ENCODE measurements at regions not wholly inside any gene's neighbourhood (a gene's known extent, or its start where the extent isn't known, plus 50 kb on each side); places are given as distances from the start of the nearest gene placed in this dataset.

GRCh38 chr2:46814160-46814961, 101.2 kb downstream of the MCFD2 start:
- ChIA-PET POLR2A (no interaction called here), CTCF (interaction anchor here (1.1 to 1.3 kb wide), 3 partner anchors 8 to 54 kb away, joined by 3 read pairs; no protein-coding TSS in a partner anchor)
- TF ChIP-seq CTCF (IDR thresholded peaks at IDR 0.05; ENCODE audit: control extremely low read depth, extremely low read depth, low read depth, missing control alignments) = no peak
- peak; percentile 18 for DNase-seq (ENCODE audit: extremely low spot score)

- ChIA-PET POLR2A (no interaction called here), CTCF (interaction anchor here (1.1 kb wide), 2 partner anchors 20 to 53 kb away, joined by 3 read pairs; no protein-coding TSS in a partner anchor)
- DNase-seq (ENCODE audit: extremely low spot score) = no peak
- no peak for TF ChIP-seq CTCF (IDR thresholded peaks at IDR 0.05; ENCODE audit: control extremely low read depth, extremely low read depth, low read depth, missing control alignments)
These were observed 101.9 kb downstream of the MCFD2 start for GRCh38 chr2:46813680-46814079.

DNA sequence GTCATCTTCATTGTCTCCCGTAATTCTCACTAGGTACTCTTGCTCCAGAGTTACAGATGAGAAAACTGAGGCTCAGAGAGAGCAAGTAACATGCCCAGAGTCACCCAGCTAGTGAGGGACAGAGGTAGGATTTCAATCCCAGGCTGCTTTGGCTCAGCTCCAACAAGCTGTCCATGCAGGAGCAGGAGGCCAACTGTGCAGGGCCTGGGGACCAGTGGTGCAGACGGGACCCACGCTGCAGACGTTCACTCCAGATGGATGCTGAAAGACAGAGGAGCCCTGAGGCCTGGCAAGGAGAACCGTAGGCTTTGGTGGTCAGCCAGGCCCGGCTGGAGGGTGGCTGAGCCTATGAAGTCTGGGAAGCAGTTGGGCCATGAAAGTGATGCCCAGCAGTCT, 102.6 kb downstream of the MCFD2 start:
- CTCF ChIA-PET = interaction anchor here (1.1 kb wide), 1 partner anchor 53 kb away, joined by 3 read pairs; no protein-coding TSS in a partner anchor
- POLR2A ChIA-PET = no interaction called here
- TF ChIP-seq CTCF (IDR thresholded peaks at IDR 0.05; ENCODE audit: control extremely low read depth, extremely low read depth, low read depth, missing control alignments) = no peak
- DNase-seq (ENCODE audit: extremely low spot score) = no peak
